Left ventricle myocardium inferior (tissue), 1 donor: ENCODE measurements at regions not wholly inside any gene's neighbourhood (a gene's known extent, or its start where the extent isn't known, plus 50 kb on each side); places are given as distances from the start of the nearest gene placed in this dataset.

ENCODE experiments used
- DNase-seq: peaks from one replicate; pipeline ENCODE4 v3.0.0-alpha.2; 2020
- H3K27ac ChIP-seq: fragments of 200-600 bp; replicated peaks from 2 replicates; pipeline ENCODE4 v1.8.0; 2021
- H3K27me3 ChIP-seq: fragments of 200-600 bp; 2 replicates; pipeline ENCODE4 v1.8.0; 2021; ENCODE audit warnings: low read depth
- H3K36me3 ChIP-seq: fragments of 200-600 bp; 2 replicates; pipeline ENCODE4 v1.8.0; 2021
- H3K4me1 ChIP-seq: fragments of 200-600 bp; 2 replicates; pipeline ENCODE4 v1.8.0; 2021
- H3K4me3 ChIP-seq: fragments of 200-600 bp; 2 replicates; pipeline ENCODE4 v1.8.0; 2021; ENCODE audit warnings: mild to moderate bottlenecking, moderate library complexity
- H3K9me3 ChIP-seq: fragments of 200-600 bp; replicated peaks from 2 replicates; pipeline ENCODE4 v1.8.0; 2021
- CTCF ChIP-seq: fragments of 200-600 bp; IDR thresholded peaks from 2 replicates; pipeline ENCODE4 v1.8.0; 2021; ENCODE audit warnings: antibody characterized with exemption, mild to moderate bottlenecking, borderline replicate concordance
- intact Hi-C: fragments of 100-400 bp; cut with micrococcal nuclease; formaldehyde crosslinking; loops from one replicate; pipeline ENCODE4 v1.11.0; 2022
- donor health status: DM: no; HTN: yes; CAD: no; lungs with severe emphysema.

DNA sequence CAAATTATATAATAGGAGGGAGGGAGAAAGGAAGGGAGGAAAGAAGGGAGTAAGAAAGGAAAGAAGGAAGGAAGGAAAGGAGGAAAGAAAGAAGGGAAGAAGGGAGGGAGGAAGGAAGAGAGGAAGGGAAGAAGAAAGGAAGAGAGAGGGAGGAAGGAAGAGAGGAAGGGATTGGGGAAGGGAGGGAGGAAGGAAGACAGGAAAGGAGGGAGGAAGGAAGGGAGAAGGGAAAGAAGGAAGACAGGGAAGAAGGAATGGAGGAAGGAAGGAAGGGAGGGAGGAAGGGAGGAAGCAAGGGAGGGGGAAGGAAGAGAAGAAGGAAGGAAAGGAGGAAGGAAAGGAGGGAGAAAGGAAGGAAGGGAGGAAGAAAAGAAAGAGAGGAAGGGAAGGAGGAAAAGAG lies 660.5 kb downstream of the EPM2A start:
- Histone ChIP-seq H3K36me3 (no peaks in the 10 kb centered on the region), H3K4me3 (no peak overlapping the region), H3K27ac (no peak overlapping the region), H3K9me3 (peaks cover 12% of the 10 kb centered on the region), H3K27me3 (no peaks in the 10 kb centered on the region), H3K4me1 (no peaks in the 10 kb centered on the region)
- intact Hi-C loops = no loop called here
- no peak for TF ChIP-seq CTCF
- no peak for DNase-seq

- Histone ChIP-seq H3K36me3 (no peaks in the 10 kb centered on the region), H3K27ac (no peak overlapping the region), H3K9me3 (peaks cover 12% of the 10 kb centered on the region), H3K27me3 (no peaks in the 10 kb centered on the region), H3K4me1 (no peaks in the 10 kb centered on the region), H3K4me3 (no peak overlapping the region)
- intact Hi-C loops = no loop called here
- TF ChIP-seq CTCF = no peak
- no peak for DNase-seq
Measured at GRCh38 chr6:145075425-145075824, 659.9 kb downstream of the EPM2A start.

- TF ChIP-seq CTCF = no peak
- no peaks in the 10 kb centered on the region for H3K36me3 ChIP-seq
- no peaks in the 10 kb centered on the region for H3K27me3 ChIP-seq
- no peak overlapping the region for H3K4me3 ChIP-seq
- no peak overlapping the region for H3K27ac ChIP-seq
- no peak for DNase-seq
- peaks cover 12% of the 10 kb centered on the region for H3K9me3 ChIP-seq
- intact Hi-C loops = no loop called here
- H3K4me1 ChIP-seq = no peaks in the 10 kb centered on the region
Measured at GRCh38 chr6:145076115-145076841, 659.0 kb downstream of the EPM2A start.

DNA sequence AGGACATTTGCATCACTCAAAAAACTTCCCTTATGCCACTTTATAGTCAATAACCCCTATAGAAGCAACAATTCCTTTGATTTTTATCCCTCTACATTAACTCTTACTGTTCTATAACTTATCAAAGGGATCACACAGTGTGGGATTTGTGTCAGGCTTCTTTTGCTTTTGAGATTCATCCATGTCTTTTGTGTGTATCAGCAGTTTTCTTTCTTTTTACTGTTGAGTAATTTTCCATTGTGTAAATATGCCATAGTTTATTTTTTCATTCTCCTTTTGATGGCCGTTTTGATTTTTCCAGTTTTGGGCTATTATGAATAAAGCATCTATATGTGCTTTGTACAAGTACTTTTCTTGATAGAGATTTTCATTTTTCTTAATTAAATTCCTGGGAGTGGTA lies 657.9 kb downstream of the EPM2A start:
- H3K9me3 ChIP-seq = peaks cover 7% of the 10 kb centered on the region
- intact Hi-C loops = no loop called here
- no peaks in the 10 kb centered on the region for H3K27me3 ChIP-seq
- no peaks in the 10 kb centered on the region for H3K36me3 ChIP-seq
- no peak overlapping the region for H3K4me3 ChIP-seq
- TF ChIP-seq CTCF = no peak
- no peak overlapping the region for H3K27ac ChIP-seq
- DNase-seq = no peak
- no peaks in the 10 kb centered on the region for H3K4me1 ChIP-seq

- peaks cover 7% of the 10 kb centered on the region for H3K9me3 ChIP-seq
- H3K4me3 ChIP-seq = no peak overlapping the region
- no peaks in the 10 kb centered on the region for H3K36me3 ChIP-seq
- intact Hi-C loops = no loop called here
- H3K27ac ChIP-seq = no peak overlapping the region
- H3K4me1 ChIP-seq = no peaks in the 10 kb centered on the region
- H3K27me3 ChIP-seq = no peaks in the 10 kb centered on the region
- DNase-seq = no peak
- TF ChIP-seq CTCF = no peak
Measured at GRCh38 chr6:145080651-145081050, 654.7 kb downstream of the EPM2A start.
